ENCODE measurements at regions not wholly inside any gene's neighbourhood (a gene's known extent, or its start where the extent isn't known, plus 50 kb on each side); places are given as distances from the start of the nearest gene placed in this dataset.
A peak's percentile ranks its signal among the peaks of the same experiment; 100 is the strongest.

GRCh38 chr20:7003598-7003997 lies 236.1 kb downstream of the BMP2 start:
- Histone ChIP-seq H2AFZ (ENCODE audit: control insufficient read depth, low read length) (peak overlapping the region; percentile 71), H3K9ac (ENCODE audit: control insufficient read depth, extremely low read depth, insufficient read depth, low read length) (no peak overlapping the region), H4K20me1 (ENCODE audit: control insufficient read depth, extremely low read depth, insufficient read depth, low read length) (no peaks in the 10 kb centered on the region), H3K4me2 (ENCODE audit: control insufficient read depth, extremely low read depth, insufficient read depth, low read depth, low read length) (peak overlapping the region; percentile 22), H3K4me1 (ENCODE audit: control insufficient read depth, extremely low read depth, insufficient read depth, low read length) (peaks cover 5% of the 10 kb centered on the region), H3K36me3 (ENCODE audit: control insufficient read depth in 2 of 2, extremely low read depth in 1 of 2, insufficient read depth in 2 of 2, low read length in 2 of 2) (no peaks in the 10 kb centered on the region), H3K27ac (ENCODE audit: control insufficient read depth, insufficient read depth, low read length) (peak overlapping the region; percentile 10), H3K9me1 (ENCODE audit: control insufficient read depth, extremely low read depth, insufficient read depth, low read length) (no peaks in the 10 kb centered on the region), H3K4me3 (ENCODE audit: control insufficient read depth in 2 of 3, extremely low read depth in 1 of 3, insufficient read depth in 2 of 3, low read depth in 1 of 3, low read length in 3 of 3) (no peak overlapping the region), H3K27me3 (ENCODE audit: control insufficient read depth, extremely low read depth, insufficient read depth, low read length) (no peaks in the 10 kb centered on the region), H3K9me3 (ENCODE audit: control insufficient read depth, low read depth, low read length) (no peaks in the 10 kb centered on the region), H3K79me2 (ENCODE audit: control insufficient read depth, insufficient read depth, low read length) (no peaks in the 10 kb centered on the region)
- DNase-seq (ENCODE audit: low read depth, low spot score) = peak; percentile 21
- dilution Hi-C loops (cut with MboI; ENCODE audit: extremely low pct_ligation_motif_present, low sequenced_read_pairs) = no loop called here
- FAIRE-seq = peak; percentile 82
- TF ChIP-seq CTCF (optimal IDR thresholded peaks at IDR 0.05 in 1 of 3, IDR thresholded peaks at IDR 0.05 in 1 of 3, conservative IDR thresholded peaks at IDR 0.05 in 1 of 3; ENCODE audit: extremely low read depth in 1 of 3, insufficient read depth in 2 of 3, low read length in 3 of 3) (no peak), EZH2 (IDR thresholded peaks at IDR 0.05; ENCODE audit: low read length) (no peak)

GRCh38 chr20:7004801-7005200 lies 237.3 kb downstream of the BMP2 start:
- peaks cover 5% of the 10 kb centered on the region for H3K4me1 ChIP-seq (ENCODE audit: control insufficient read depth, extremely low read depth, insufficient read depth, low read length)
- H3K27ac ChIP-seq (ENCODE audit: control insufficient read depth, insufficient read depth, low read length) = no peak overlapping the region
- no peaks in the 10 kb centered on the region for H3K79me2 ChIP-seq (ENCODE audit: control insufficient read depth, insufficient read depth, low read length)
- FAIRE-seq = no peak
- H3K4me2 ChIP-seq (ENCODE audit: control insufficient read depth, extremely low read depth, insufficient read depth, low read depth, low read length) = no peak overlapping the region
- no peaks in the 10 kb centered on the region for H3K9me1 ChIP-seq (ENCODE audit: control insufficient read depth, extremely low read depth, insufficient read depth, low read length)
- no peak for TF ChIP-seq CTCF (optimal IDR thresholded peaks at IDR 0.05 in 1 of 3, IDR thresholded peaks at IDR 0.05 in 1 of 3, conservative IDR thresholded peaks at IDR 0.05 in 1 of 3; ENCODE audit: extremely low read depth in 1 of 3, insufficient read depth in 2 of 3, low read length in 3 of 3)
- TF ChIP-seq EZH2 (IDR thresholded peaks at IDR 0.05; ENCODE audit: low read length) = no peak
- no peaks in the 10 kb centered on the region for H4K20me1 ChIP-seq (ENCODE audit: control insufficient read depth, extremely low read depth, insufficient read depth, low read length)
- H3K36me3 ChIP-seq (ENCODE audit: control insufficient read depth in 2 of 2, extremely low read depth in 1 of 2, insufficient read depth in 2 of 2, low read length in 2 of 2) = no peaks in the 10 kb centered on the region
- H3K9me3 ChIP-seq (ENCODE audit: control insufficient read depth, low read depth, low read length) = no peaks in the 10 kb centered on the region
- dilution Hi-C loops (cut with MboI; ENCODE audit: extremely low pct_ligation_motif_present, low sequenced_read_pairs) = no loop called here
- no peak for DNase-seq (ENCODE audit: low read depth, low spot score)
- H3K9ac ChIP-seq (ENCODE audit: control insufficient read depth, extremely low read depth, insufficient read depth, low read length) = no peak overlapping the region
- no peak overlapping the region for H3K4me3 ChIP-seq (ENCODE audit: control insufficient read depth in 2 of 3, extremely low read depth in 1 of 3, insufficient read depth in 2 of 3, low read depth in 1 of 3, low read length in 3 of 3)
- H3K27me3 ChIP-seq (ENCODE audit: control insufficient read depth, extremely low read depth, insufficient read depth, low read length) = no peaks in the 10 kb centered on the region
- no peak overlapping the region for H2AFZ ChIP-seq (ENCODE audit: control insufficient read depth, low read length)

Data from keratinocyte (primary cell).